ENCODE measurements at regions not wholly inside any gene's neighbourhood (a gene's known extent, or its start where the extent isn't known, plus 50 kb on each side); places are given as distances from the start of the nearest gene placed in this dataset.

GRCh38 chr2:49640630-49641029, 486.3 kb upstream of the FSHR start:
- no peak for TF ChIP-seq REST (IDR thresholded peaks at IDR 0.05; ENCODE audit: insufficient replicate concordance, low read depth)
- no peak for TF ChIP-seq POLR2AphosphoS5 (IDR thresholded peaks at IDR 0.05; ENCODE audit: low read depth)
- no peak for TF ChIP-seq GABPA (IDR thresholded peaks at IDR 0.05; ENCODE audit: low read depth)
- TF ChIP-seq, protein P1, sequence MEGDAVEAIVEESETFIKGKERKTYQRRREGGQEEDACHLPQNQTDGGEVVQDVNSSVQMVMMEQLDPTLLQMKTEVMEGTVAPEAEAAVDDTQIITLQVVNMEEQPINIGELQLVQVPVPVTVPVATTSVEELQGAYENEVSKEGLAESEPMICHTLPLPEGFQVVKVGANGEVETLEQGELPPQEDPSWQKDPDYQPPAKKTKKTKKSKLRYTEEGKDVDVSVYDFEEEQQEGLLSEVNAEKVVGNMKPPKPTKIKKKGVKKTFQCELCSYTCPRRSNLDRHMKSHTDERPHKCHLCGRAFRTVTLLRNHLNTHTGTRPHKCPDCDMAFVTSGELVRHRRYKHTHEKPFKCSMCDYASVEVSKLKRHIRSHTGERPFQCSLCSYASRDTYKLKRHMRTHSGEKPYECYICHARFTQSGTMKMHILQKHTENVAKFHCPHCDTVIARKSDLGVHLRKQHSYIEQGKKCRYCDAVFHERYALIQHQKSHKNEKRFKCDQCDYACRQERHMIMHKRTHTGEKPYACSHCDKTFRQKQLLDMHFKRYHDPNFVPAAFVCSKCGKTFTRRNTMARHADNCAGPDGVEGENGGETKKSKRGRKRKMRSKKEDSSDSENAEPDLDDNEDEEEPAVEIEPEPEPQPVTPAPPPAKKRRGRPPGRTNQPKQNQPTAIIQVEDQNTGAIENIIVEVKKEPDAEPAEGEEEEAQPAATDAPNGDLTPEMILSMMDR (IDR thresholded peaks at IDR 0.05; ENCODE audit: insufficient read depth, low read length): no peak
- no peak for TF ChIP-seq SPI1 (IDR thresholded peaks at IDR 0.05; ENCODE audit: borderline replicate concordance, low read depth)
- no peak overlapping the region for H3K4me3 ChIP-seq (replicated peaks; ENCODE audit: insufficient read depth, low read length)
- DNase-seq (ENCODE audit: low read depth in 1 of 2, low spot score in 1 of 2): no peak
- H3K27me3 ChIP-seq (ENCODE audit: insufficient read depth, poor library complexity, severe bottlenecking): no peaks in the 10 kb centered on the region
- H3K27ac ChIP-seq (replicated peaks): no peak overlapping the region

DNA sequence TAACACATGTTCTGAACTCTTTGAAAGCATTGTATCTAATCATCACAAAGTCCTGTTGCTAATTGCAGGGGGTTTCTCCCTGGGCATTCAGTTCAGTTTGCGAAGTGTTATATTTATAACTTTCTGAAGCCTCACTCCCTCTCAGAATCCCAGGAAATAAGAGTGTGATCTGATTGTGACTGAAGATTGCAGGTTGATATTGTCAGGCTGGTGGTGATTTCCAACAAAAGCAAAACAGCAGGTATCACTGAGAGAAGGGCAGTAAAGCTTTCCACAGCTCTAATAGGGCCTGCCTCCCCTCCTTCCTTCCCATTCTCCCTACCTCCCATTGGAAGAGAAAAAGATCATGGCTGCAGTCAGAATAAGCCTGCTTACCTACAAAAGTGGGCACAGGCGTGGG, 466.7 kb upstream of the FSHR start:
- no peak overlapping the region for H3K4me3 ChIP-seq (replicated peaks; ENCODE audit: insufficient read depth, low read length)
- DNase-seq (ENCODE audit: low read depth in 1 of 2, low spot score in 1 of 2): no peak

GRCh38 chr2:49619804-49620203, 465.5 kb upstream of the FSHR start:
- H3K27ac ChIP-seq (replicated peaks): no peak overlapping the region
- TF ChIP-seq REST (IDR thresholded peaks at IDR 0.05; ENCODE audit: insufficient replicate concordance, low read depth) (no peak), SPI1 (IDR thresholded peaks at IDR 0.05; ENCODE audit: borderline replicate concordance, low read depth) (no peak), POLR2AphosphoS5 (IDR thresholded peaks at IDR 0.05; ENCODE audit: low read depth) (no peak), GABPA (IDR thresholded peaks at IDR 0.05; ENCODE audit: low read depth) (no peak)
- TF ChIP-seq, protein P1 (IDR thresholded peaks at IDR 0.05; ENCODE audit: insufficient read depth, low read length): no peak
- no peak overlapping the region for H3K4me3 ChIP-seq (replicated peaks; ENCODE audit: insufficient read depth, low read length)
- no peak for DNase-seq (ENCODE audit: low read depth in 1 of 2, low spot score in 1 of 2)
- H3K27me3 ChIP-seq (ENCODE audit: insufficient read depth, poor library complexity, severe bottlenecking): no peaks in the 10 kb centered on the region

More for the DNA sequence above, 466.7 kb upstream of the FSHR start:
- no peaks in the 10 kb centered on the region for H3K27me3 ChIP-seq (ENCODE audit: insufficient read depth, poor library complexity, severe bottlenecking)
- H3K27ac ChIP-seq (replicated peaks): no peak overlapping the region
- TF ChIP-seq, protein P1 (IDR thresholded peaks at IDR 0.05; ENCODE audit: insufficient read depth, low read length): no peak
- TF ChIP-seq POLR2AphosphoS5 (IDR thresholded peaks at IDR 0.05; ENCODE audit: low read depth) (no peak), SPI1 (IDR thresholded peaks at IDR 0.05; ENCODE audit: borderline replicate concordance, low read depth) (no peak), REST (IDR thresholded peaks at IDR 0.05; ENCODE audit: insufficient replicate concordance, low read depth) (no peak), GABPA (IDR thresholded peaks at IDR 0.05; ENCODE audit: low read depth) (no peak)
